ENCODE measurements at regions not wholly inside any gene's neighbourhood (a gene's known extent, or its start where the extent isn't known, plus 50 kb on each side); places are given as distances from the start of the nearest gene placed in this dataset.

DNA sequence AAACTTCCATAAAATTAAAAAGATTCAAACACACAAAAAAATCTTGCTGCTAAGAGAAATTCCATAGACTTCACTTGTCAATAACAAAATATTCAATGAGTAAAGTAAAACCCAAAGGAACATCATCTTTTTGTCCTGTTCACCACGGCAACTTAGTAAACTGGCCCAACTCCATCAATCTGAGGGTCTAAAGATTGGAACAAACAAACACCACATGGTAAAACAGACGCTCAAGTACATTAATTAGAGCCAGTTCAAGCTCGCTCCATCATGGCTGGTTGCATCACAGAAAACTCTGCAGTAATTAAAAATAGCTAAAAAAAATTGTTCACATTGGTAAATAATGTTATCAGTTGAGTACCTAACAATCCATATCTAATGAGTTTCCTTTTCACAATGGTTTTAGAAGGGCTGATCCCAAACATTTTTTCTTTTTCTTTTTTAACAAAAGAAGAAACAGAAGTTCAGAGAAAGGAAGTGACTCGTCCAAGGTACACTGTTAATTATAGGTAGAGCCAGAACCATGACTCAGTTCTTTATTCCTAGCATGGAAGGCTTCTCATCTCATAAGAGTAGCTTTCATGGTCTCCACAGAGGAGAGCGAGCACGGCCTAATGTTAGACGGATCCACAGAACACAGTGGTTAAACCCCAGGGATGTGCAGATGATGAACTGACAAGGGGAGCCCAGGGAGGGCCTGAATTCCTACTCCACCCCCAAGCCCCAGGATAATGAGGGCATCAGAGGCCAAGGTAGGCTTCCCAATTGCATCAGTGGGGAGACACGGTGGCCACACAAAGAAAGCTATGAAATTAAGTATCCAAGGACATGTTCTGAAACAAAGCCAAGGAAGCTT, 79.2 kb upstream of the ARHGEF3 start:
- TF ChIP-seq, protein P1, sequence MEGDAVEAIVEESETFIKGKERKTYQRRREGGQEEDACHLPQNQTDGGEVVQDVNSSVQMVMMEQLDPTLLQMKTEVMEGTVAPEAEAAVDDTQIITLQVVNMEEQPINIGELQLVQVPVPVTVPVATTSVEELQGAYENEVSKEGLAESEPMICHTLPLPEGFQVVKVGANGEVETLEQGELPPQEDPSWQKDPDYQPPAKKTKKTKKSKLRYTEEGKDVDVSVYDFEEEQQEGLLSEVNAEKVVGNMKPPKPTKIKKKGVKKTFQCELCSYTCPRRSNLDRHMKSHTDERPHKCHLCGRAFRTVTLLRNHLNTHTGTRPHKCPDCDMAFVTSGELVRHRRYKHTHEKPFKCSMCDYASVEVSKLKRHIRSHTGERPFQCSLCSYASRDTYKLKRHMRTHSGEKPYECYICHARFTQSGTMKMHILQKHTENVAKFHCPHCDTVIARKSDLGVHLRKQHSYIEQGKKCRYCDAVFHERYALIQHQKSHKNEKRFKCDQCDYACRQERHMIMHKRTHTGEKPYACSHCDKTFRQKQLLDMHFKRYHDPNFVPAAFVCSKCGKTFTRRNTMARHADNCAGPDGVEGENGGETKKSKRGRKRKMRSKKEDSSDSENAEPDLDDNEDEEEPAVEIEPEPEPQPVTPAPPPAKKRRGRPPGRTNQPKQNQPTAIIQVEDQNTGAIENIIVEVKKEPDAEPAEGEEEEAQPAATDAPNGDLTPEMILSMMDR (IDR thresholded peaks at IDR 0.05): no peak
- no peak for TF ChIP-seq POLR2A (IDR thresholded peaks at IDR 0.05)
- TF ChIP-seq POLR2AphosphoS5 (IDR thresholded peaks at IDR 0.05): no peak
- no peak for TF ChIP-seq EP300 (IDR thresholded peaks at IDR 0.05)
- no peak overlapping the region for H3K27ac ChIP-seq
- WGBS: 80% methylated on average over 8 of the region's 8 CpGs
- H3K36me3 ChIP-seq: no peaks in the 10 kb centered on the region
- peaks cover 12% of the 10 kb centered on the region for H3K4me1 ChIP-seq
- H3K9me3 ChIP-seq: no peaks in the 10 kb centered on the region
- no peak for DNase-seq (ENCODE audit: low spot score in 2 of 2)
- no peaks in the 10 kb centered on the region for H3K27me3 ChIP-seq
- no peak overlapping the region for H3K4me3 ChIP-seq

GRCh38 chr3:56879436-56880215, 77.9 kb upstream of the ARHGEF3 start:
- Histone ChIP-seq H3K36me3 (no peaks in the 10 kb centered on the region), H3K27me3 (no peaks in the 10 kb centered on the region), H3K9me3 (no peaks in the 10 kb centered on the region), H3K27ac (no peak overlapping the region), H3K4me1 (peaks cover 10% of the 10 kb centered on the region), H3K4me3 (no peak overlapping the region)
- DNase-seq (ENCODE audit: low spot score in 2 of 2): no peak
- TF ChIP-seq EP300 (IDR thresholded peaks at IDR 0.05): no peak
- no peak for TF ChIP-seq POLR2A (IDR thresholded peaks at IDR 0.05)
- 31% methylated on average over 3 of the region's 3 CpGs for WGBS

DNA sequence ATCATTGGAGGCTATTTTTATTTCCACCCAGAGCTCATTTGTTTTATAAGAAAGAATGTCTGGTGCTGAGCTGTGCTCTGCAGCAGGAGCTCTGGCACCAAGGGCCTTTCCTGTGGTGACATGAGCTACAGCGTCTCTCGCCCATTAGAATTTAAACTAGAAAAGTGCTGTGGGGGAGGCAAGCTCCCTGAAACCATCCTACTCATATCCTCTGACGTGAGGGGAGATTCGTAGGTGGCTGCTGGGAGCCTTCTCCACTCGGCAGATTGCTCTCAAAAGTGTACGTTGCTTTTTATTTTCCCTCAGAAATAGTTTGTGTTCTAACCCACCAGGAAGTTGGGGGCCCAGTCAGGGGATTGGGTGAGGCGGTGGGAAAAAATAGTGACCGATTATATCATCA, 76.3 kb upstream of the ARHGEF3 start:
- peaks cover 6% of the 10 kb centered on the region for H3K4me1 ChIP-seq
- no peak overlapping the region for H3K27ac ChIP-seq
- no peaks in the 10 kb centered on the region for H3K9me3 ChIP-seq
- 70% methylated on average over 8 of the region's 8 CpGs for WGBS
- no peaks in the 10 kb centered on the region for H3K36me3 ChIP-seq
- H3K4me3 ChIP-seq: no peak overlapping the region
- TF ChIP-seq EP300 (IDR thresholded peaks at IDR 0.05): no peak
- no peak for TF ChIP-seq POLR2A (IDR thresholded peaks at IDR 0.05)
- TF ChIP-seq POLR2AphosphoS5 (IDR thresholded peaks at IDR 0.05): no peak
- TF ChIP-seq, protein P1 (IDR thresholded peaks at IDR 0.05): no peak
- H3K27me3 ChIP-seq: no peaks in the 10 kb centered on the region
- DNase-seq (ENCODE audit: low spot score in 2 of 2): no peak

DNA sequence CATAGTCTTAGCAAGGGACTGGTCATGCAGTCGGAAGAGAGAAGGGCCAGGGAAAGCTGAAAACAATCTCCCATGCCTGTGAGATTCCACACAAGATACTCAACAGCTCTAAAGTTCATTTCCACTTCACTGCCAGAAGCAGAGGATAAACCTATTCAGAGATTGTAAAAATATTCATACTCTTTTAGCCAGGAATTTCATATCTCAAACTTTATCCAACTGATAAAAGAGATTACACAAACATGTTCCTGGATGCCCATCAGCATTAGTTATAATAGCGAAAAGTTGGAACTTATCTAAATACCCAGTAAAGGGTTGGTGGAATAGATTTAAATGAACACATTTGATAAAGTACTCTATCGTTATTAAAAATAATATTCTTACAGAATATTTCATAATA, 75.2 kb upstream of the ARHGEF3 start:
- no peaks in the 10 kb centered on the region for H3K27me3 ChIP-seq
- no peak for DNase-seq (ENCODE audit: low spot score in 2 of 2)
- no peak overlapping the region for H3K4me3 ChIP-seq
- no peaks in the 10 kb centered on the region for H3K9me3 ChIP-seq
- TF ChIP-seq, protein P1 (IDR thresholded peaks at IDR 0.05): no peak
- no peak for TF ChIP-seq POLR2AphosphoS5 (IDR thresholded peaks at IDR 0.05)
- 46% methylated on average over 3 of the region's 3 CpGs for WGBS
- no peaks in the 10 kb centered on the region for H3K36me3 ChIP-seq
- H3K4me1 ChIP-seq: peaks cover 6% of the 10 kb centered on the region
- H3K27ac ChIP-seq: no peak overlapping the region

DNA sequence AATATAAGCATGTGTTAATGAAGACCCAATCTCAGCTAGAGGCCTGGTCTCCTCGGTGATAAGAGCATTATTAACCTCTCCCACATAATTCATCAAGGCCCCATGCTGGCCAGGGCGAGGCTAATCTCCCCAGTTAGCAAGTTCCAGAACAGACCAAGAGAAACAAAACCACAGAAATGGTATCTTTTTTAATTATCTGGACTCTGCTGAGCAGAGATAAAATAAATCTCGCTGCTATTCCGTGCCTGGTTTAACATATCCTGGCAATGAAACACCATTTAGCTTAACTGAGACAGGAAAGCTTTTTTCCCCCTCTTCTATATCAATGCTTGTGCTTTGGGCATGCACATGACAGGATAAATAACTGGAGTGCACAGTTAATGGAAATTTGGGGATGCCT, 72.5 kb upstream of the ARHGEF3 start:
- Histone ChIP-seq H3K4me3 (no peak overlapping the region), H3K9me3 (no peaks in the 10 kb centered on the region), H3K36me3 (no peaks in the 10 kb centered on the region), H3K27me3 (no peaks in the 10 kb centered on the region), H3K4me1 (no peaks in the 10 kb centered on the region), H3K27ac (no peak overlapping the region)
- WGBS: 78% methylated on average over 4 of the region's 4 CpGs
- TF ChIP-seq POLR2A (IDR thresholded peaks at IDR 0.05) (no peak), POLR2AphosphoS5 (IDR thresholded peaks at IDR 0.05) (no peak)
- TF ChIP-seq, protein P1 (IDR thresholded peaks at IDR 0.05): no peak
- no peak for DNase-seq (ENCODE audit: low spot score in 2 of 2)

All from suprapubic skin (tissue), 4 donors.